ENCODE measurements at regions not wholly inside any gene's neighbourhood (a gene's known extent, or its start where the extent isn't known, plus 50 kb on each side); places are given as distances from the start of the nearest gene placed in this dataset.

GRCh38 chr19:29404951-29405727 lies 120.7 kb upstream of the VSTM2B start:
- TF ChIP-seq POLR2AphosphoS5 (IDR thresholded peaks at IDR 0.05) (no peak), CTCF (IDR thresholded peaks at IDR 0.05) (no peak), POLR2A (IDR thresholded peaks at IDR 0.05) (no peak)
